H1 (cell line): ENCODE measurements at regions not wholly inside any gene's neighbourhood (a gene's known extent, or its start where the extent isn't known, plus 50 kb on each side); places are given as distances from the start of the nearest gene placed in this dataset.

ENCODE experiments used
- CTCF ChIA-PET: fragments of 300-600 bp; sonication (Branson Sonifier 250); formaldehyde crosslinking; loops from one replicate; lab custom pipeline; 2021; ENCODE audit not compliant: partially characterized antibody; lab: Charles Lee
- POLR2A ChIA-PET: fragments of 300-600 bp; sonication (Branson Sonifier 250); formaldehyde crosslinking; loops from one replicate; lab custom pipeline; 2021; ENCODE audit warnings: inconsistent platforms; ENCODE audit not compliant: partially characterized antibody; lab: Charles Lee
- DNase-seq, 2 experiments: peaks; one replicate each; pipeline versions ENCODE4 v3.0.0 to v3.0.0-alpha.2; 2010 to 2022; ENCODE audit warnings: low spot score in 2 of 2, low read depth in 1 of 2, mixed read lengths in 1 of 2
- FAIRE-seq: peaks from 2 replicates; lab custom pipeline; 2011; peaks lifted over from hg19 to GRCh38; lab: Jason Lieb, UNC
- H2AFZ ChIP-seq: 2 replicates; pipeline ENCODE4 v1.8.1; 2012; ENCODE audit warnings: low read length, inconsistent platforms
- H2AK5ac ChIP-seq: 2 replicates; pipeline ENCODE4 v1.6.1; 2013; ENCODE audit warnings: low read depth, low read length
- H2BK120ac ChIP-seq: replicated peaks from 2 replicates; pipeline ENCODE3; 2013; ENCODE audit warnings: low read depth, low read length, inconsistent platforms
- H2BK12ac ChIP-seq: 2 replicates; pipeline ENCODE4 v1.6.1; 2013; ENCODE audit warnings: low read depth, low read length
- H2BK15ac ChIP-seq: 2 replicates; pipeline ENCODE4 v1.6.1; 2013; ENCODE audit warnings: low read length
- H2BK20ac ChIP-seq: 2 replicates; pipeline ENCODE4 v1.6.1; 2013; ENCODE audit warnings: low read length
- H2BK5ac ChIP-seq: 2 replicates; pipeline ENCODE4 v1.6.1; 2013; ENCODE audit warnings: low read depth, low read length
- H3K14ac ChIP-seq: 2 replicates; pipeline ENCODE4 v1.6.1; 2013; ENCODE audit warnings: inconsistent platforms; ENCODE audit not compliant: insufficient read length
- H3K18ac ChIP-seq: 2 replicates; pipeline ENCODE4 v1.6.1; 2013; ENCODE audit warnings: low read length; ENCODE audit errors: extremely low read depth
- H3K23ac ChIP-seq: 2 replicates; pipeline ENCODE4 v1.6.1; 2013; ENCODE audit warnings: inconsistent platforms; ENCODE audit not compliant: insufficient read length
- H3K23me2 ChIP-seq: 2 replicates; pipeline ENCODE4 v1.6.1; 2013; ENCODE audit warnings: low read depth, low read length
- H3K27ac ChIP-seq: 2 replicates; pipeline ENCODE4 v1.6.1; 2011; ENCODE audit warnings: low read depth, low read length, inconsistent platforms
- H3K27me3 ChIP-seq, 4 experiments: replicated peaks in 1 of 4; 1 replicate in 1 of 4; 2 replicates in 3 of 4; pipeline versions ENCODE4 v1.6.1 to v1.8.1; 2011 to 2013; ENCODE audit warnings: low read length in 3 of 4, mild to moderate bottlenecking in 3 of 4, inconsistent platforms in 2 of 4, mixed read lengths in 2 of 4, moderate library complexity in 1 of 4; ENCODE audit not compliant: control insufficient read depth in 3 of 4, insufficient read depth in 3 of 4; ENCODE audit errors: extremely low read depth in 1 of 4
- H3K36me3 ChIP-seq, 4 experiments: 2 replicates each; pipeline versions ENCODE4 v1.6.1 to v1.8.1; 2011 to 2013; ENCODE audit warnings: mild to moderate bottlenecking in 4 of 4, low read length in 3 of 4, moderate library complexity in 2 of 4, control low read depth in 1 of 4, inconsistent platforms in 1 of 4; ENCODE audit not compliant: insufficient read depth in 4 of 4, control insufficient read depth in 2 of 4
- H3K4ac ChIP-seq: replicated peaks from 2 replicates; pipeline ENCODE3; 2013; ENCODE audit warnings: low read length, low read depth, mixed read lengths, inconsistent platforms; ENCODE audit not compliant: insufficient read length
- H3K4me1 ChIP-seq, 4 experiments: replicated peaks in 1 of 4; 1 replicate in 1 of 4; 2 replicates in 3 of 4; pipeline versions ENCODE4 v1.6.1 to v1.8.1; 2011 to 2013; ENCODE audit warnings: low read length in 3 of 4, inconsistent platforms in 2 of 4, mixed read lengths in 1 of 4; ENCODE audit not compliant: insufficient read depth in 4 of 4, control insufficient read depth in 3 of 4
- H3K4me2 ChIP-seq, 2 experiments: 2 replicates each; pipeline versions ENCODE4 v1.6.1 to v1.8.1; 2011 to 2013; ENCODE audit warnings: low read depth in 2 of 2, low read length in 2 of 2, control low read depth in 1 of 2, inconsistent platforms in 1 of 2, mild to moderate bottlenecking in 1 of 2; ENCODE audit not compliant: insufficient read depth in 1 of 2
- H3K4me3 ChIP-seq, 4 experiments: fragments of 200-600, 300-600 bp in 1 of 4; sonication (generic), shearing (Covaris generic), sonication (Bioruptor Twin) in 1 of 4; 2 replicates each; pipeline versions ENCODE4 v1.5.1 to v1.8.1; 2011 to 2016; ENCODE audit warnings: low read length in 4 of 4, low read depth in 3 of 4, control low read depth in 2 of 4, inconsistent platforms in 2 of 4, mild to moderate bottlenecking in 2 of 4, mixed read lengths in 1 of 4, moderate library complexity in 1 of 4; ENCODE audit not compliant: insufficient read depth in 2 of 4; ENCODE audit errors: extremely low read depth in 1 of 4
- H3K56ac ChIP-seq: replicated peaks from 2 replicates; pipeline ENCODE3; 2013; ENCODE audit warnings: low read depth, mild to moderate bottlenecking, mixed read lengths, low read length, inconsistent platforms; ENCODE audit not compliant: insufficient read length
- H3K79me1 ChIP-seq: 2 replicates; pipeline ENCODE4 v1.6.1; 2013; ENCODE audit warnings: low read depth, low read length, control low read depth
- H3K79me2 ChIP-seq, 2 experiments: 2 replicates each; pipeline versions ENCODE4 v1.6.1 to v1.8.1; 2012 to 2013; ENCODE audit warnings: low read length in 2 of 2, mild to moderate bottlenecking in 2 of 2, inconsistent platforms in 1 of 2; ENCODE audit not compliant: insufficient read depth in 2 of 2, control insufficient read depth in 1 of 2
- H3K9ac ChIP-seq, 4 experiments: replicated peaks in 1 of 4; 1 replicate in 1 of 4; 2 replicates in 3 of 4; pipeline versions ENCODE4 v1.6.1 to v1.8.1; 2011 to 2013; ENCODE audit warnings: low read depth in 3 of 4, low read length in 3 of 4, control low read depth in 2 of 4, mild to moderate bottlenecking in 2 of 4, moderate library complexity in 2 of 4, inconsistent platforms in 1 of 4; ENCODE audit errors: extremely low read depth in 1 of 4
- H3K9me3 ChIP-seq, 2 experiments: 2 replicates each; pipeline versions ENCODE4 v1.6.1 to v1.8.1; 2012 to 2013; ENCODE audit warnings: mild to moderate bottlenecking in 2 of 2, moderate library complexity in 2 of 2, control low read depth in 1 of 2, inconsistent platforms in 1 of 2, low read depth in 1 of 2, low read length in 1 of 2, mixed read lengths in 1 of 2; ENCODE audit not compliant: insufficient read depth in 2 of 2
- H4K20me1 ChIP-seq, 2 experiments: replicated peaks in 1 of 2; 2 replicates each; pipeline versions ENCODE3 to v1.8.1; 2011 to 2013; ENCODE audit warnings: inconsistent platforms in 2 of 2, low read length in 2 of 2, mild to moderate bottlenecking in 1 of 2; ENCODE audit not compliant: insufficient read depth in 2 of 2, control insufficient read depth in 1 of 2
- H4K5ac ChIP-seq: 2 replicates; pipeline ENCODE4 v1.6.1; 2013; ENCODE audit warnings: low read length, low read depth, mixed read lengths, inconsistent platforms; ENCODE audit not compliant: insufficient read length
- H4K8ac ChIP-seq: 2 replicates; pipeline ENCODE4 v1.8.0; 2013; ENCODE audit warnings: mild to moderate bottlenecking, moderate library complexity, low read length, inconsistent platforms; ENCODE audit not compliant: insufficient read depth; ENCODE audit errors: extremely low read depth
- H4K91ac ChIP-seq: replicated peaks from 2 replicates; pipeline ENCODE3; 2013; ENCODE audit warnings: low read length, mixed read lengths, inconsistent platforms; ENCODE audit not compliant: insufficient read length
- CBX8 ChIP-seq: fragments of 300-800, 300-1000 bp; sonication (generic); IDR thresholded peaks from 2 replicates; pipeline ENCODE4 v1.7.1; 2016; ENCODE audit warnings: low read depth, low read length, borderline replicate concordance
- CTBP2 ChIP-seq: IDR thresholded peaks from 2 replicates; pipeline ENCODE4 v1.7.0; 2011; ENCODE audit warnings: borderline replicate concordance, mild to moderate bottlenecking, moderate library complexity, mixed read lengths, low read length; ENCODE audit not compliant: insufficient read depth, insufficient read length
- E2F6 ChIP-seq: IDR thresholded peaks from 2 replicates; pipeline ENCODE4 v1.6.1; 2012; ENCODE audit warnings: inconsistent platforms
- GABPA ChIP-seq: IDR thresholded peaks from 2 replicates; pipeline ENCODE4 v1.6.1; 2011; ENCODE audit warnings: mild to moderate bottlenecking, low read length, moderate library complexity, borderline replicate concordance; ENCODE audit not compliant: insufficient read depth
- KDM4A ChIP-seq: IDR thresholded peaks from one replicate; pipeline ENCODE4 v1.7.1; 2012; ENCODE audit warnings: low read depth, mild to moderate bottlenecking, moderate library complexity, low read length, inconsistent platforms; ENCODE audit not compliant: severe bottlenecking
- POLR2AphosphoS5 ChIP-seq: IDR thresholded peaks from 2 replicates; pipeline ENCODE4 v1.6.1; 2011; ENCODE audit warnings: low read depth, low read length
- RAD21 ChIP-seq, 2 experiments: IDR thresholded peaks in 1 of 2; conservative IDR thresholded peaks in 1 of 2; 2 replicates each; pipeline ENCODE4 v1.6.1; 2011; ENCODE audit warnings: low read depth in 2 of 2, low read length in 2 of 2, improper control_type of control experiment in 1 of 2, inconsistent platforms in 1 of 2, mild to moderate bottlenecking in 1 of 2, moderate library complexity in 1 of 2
- SIX5 ChIP-seq: IDR thresholded peaks from 2 replicates; pipeline ENCODE4 v1.6.1; 2011; ENCODE audit warnings: mild to moderate bottlenecking, low read depth, low read length
- SP4 ChIP-seq: IDR thresholded peaks from 2 replicates; pipeline ENCODE4 v1.6.1; 2012; ENCODE audit warnings: low read length, inconsistent platforms
- TCF12 ChIP-seq: IDR thresholded peaks from 2 replicates; pipeline ENCODE4 v1.6.1; 2011; ENCODE audit warnings: low read depth, mild to moderate bottlenecking, low read length
- TEAD4 ChIP-seq: IDR thresholded peaks from 2 replicates; pipeline ENCODE4 v1.6.1; 2012; ENCODE audit warnings: low read depth, low read length, inconsistent platforms, mixed read lengths
- WGBS, 2 experiments: shearing (Covaris generic) in 1 of 2; methylation state at CpG; one replicate each; pipeline versions ENCODE4 v1.1.6 to v1.1.7; 2013 to 2015; ENCODE audit warnings: low lambda C conversion rate in 2 of 2, mixed read lengths in 2 of 2, inconsistent platforms in 1 of 2, low coverage in 1 of 2, missing lambda C conversion rate in 1 of 2; ENCODE audit not compliant: insufficient replicate concordance in 2 of 2, insufficient coverage in 1 of 2, insufficient read length in 1 of 2; ENCODE audit errors: extremely low coverage in 1 of 2, missing lambda C conversion rate in 1 of 2; 5-methylcytosine and 5-hydroxymethylcytosine counted together
- TF ChIP-seq, protein P1 (sequence below): IDR thresholded peaks from 2 replicates; pipeline ENCODE4 v1.6.1; 2011; ENCODE audit warnings: low read depth, mild to moderate bottlenecking, low read length; ENCODE audit not compliant: insufficient read depth

- H3K14ac ChIP-seq: no peak overlapping the region
- H3K23me2 ChIP-seq: no peaks in the 10 kb centered on the region
- no peak overlapping the region for H3K4me2 ChIP-seq
- H4K20me1 ChIP-seq: no peaks in the 10 kb centered on the region
- no peak overlapping the region for H2AK5ac ChIP-seq
- peaks cover 6 to 18% of the 10 kb centered on the region in 2 experiments; a peak in 2 of 4 replicates for H3K9me3 ChIP-seq
- ChIA-PET CTCF (interaction anchor here (0.6 kb wide), 2 partner anchors 457 to 528 kb away, joined by 3 read pairs; no protein-coding TSS in a partner anchor), POLR2A (no interaction called here)
- no peak overlapping the region for H3K18ac ChIP-seq
- no peak overlapping the region for H2AFZ ChIP-seq
- no peak overlapping the region for H4K5ac ChIP-seq
- no peak overlapping the region for H3K23ac ChIP-seq
- no peaks in the 10 kb centered on the region for H3K27me3 ChIP-seq
- no peaks in the 10 kb centered on the region for H3K79me2 ChIP-seq
- no peak overlapping the region for H3K4me3 ChIP-seq
- no peak overlapping the region for H3K4ac ChIP-seq
- no peak overlapping the region for H3K27ac ChIP-seq
- FAIRE-seq (no peak), DNase-seq (no peak)
- no peaks in the 10 kb centered on the region for H3K36me3 ChIP-seq
- H2BK20ac ChIP-seq: no peak overlapping the region
- H4K8ac ChIP-seq: no peak overlapping the region
- H2BK120ac ChIP-seq: no peak overlapping the region
- H4K91ac ChIP-seq: no peak overlapping the region
- H3K9ac ChIP-seq: no peak overlapping the region
- no peak overlapping the region for H2BK5ac ChIP-seq
- WGBS, 2 experiments: 95% methylated on average over 6 of the region's 6 CpGs; no CpG with 5 or more reads in 1 of the 2 experiments
- H3K56ac ChIP-seq: no peak overlapping the region
- H2BK15ac ChIP-seq: no peak overlapping the region
- no peaks in the 10 kb centered on the region for H3K79me1 ChIP-seq
- H3K4me1 ChIP-seq: no peaks in the 10 kb centered on the region
- no peak overlapping the region for H2BK12ac ChIP-seq
- TF ChIP-seq RAD21 (IDR thresholded peaks at IDR 0.05 in 1 of 2, conservative IDR thresholded peaks at IDR 0.05 in 1 of 2; ENCODE audit: low read depth in 2 of 2, low read length in 2 of 2) (no peak), SP4 (no peak), POLR2AphosphoS5 (no peak), GABPA (no peak), E2F6 (no peak), CBX8 (no peak), SIX5 (no peak), TCF12 (no peak), CTBP2 (no peak), TEAD4 (no peak), KDM4A (no peak)
- TF ChIP-seq, protein P1, sequence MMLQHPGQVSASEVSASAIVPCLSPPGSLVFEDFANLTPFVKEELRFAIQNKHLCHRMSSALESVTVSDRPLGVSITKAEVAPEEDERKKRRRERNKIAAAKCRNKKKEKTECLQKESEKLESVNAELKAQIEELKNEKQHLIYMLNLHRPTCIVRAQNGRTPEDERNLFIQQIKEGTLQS: no peak
These were observed 451.9 kb upstream of the ZEB2 start for GRCh38 chr2:144971786-144972335.
